NCI-H146 treated with DMSO at 0.1 percent for 48 hours (cell line): ENCODE measurements at regions not wholly inside any gene's neighbourhood (a gene's known extent, or its start where the extent isn't known, plus 50 kb on each side); places are given as distances from the start of the nearest gene placed in this dataset.
"Not testable (repeated sequence)": the region's sequence is repeated elsewhere in the genome, so short reads cannot be mapped to it uniquely, and the experiment has no call there.

Experiments
- DNase-seq: peaks from one replicate; lab custom pipeline; 2025; ENCODE audit not compliant: unreplicated experiment; lab: John Stamatoyannopoulos, UW

DNA sequence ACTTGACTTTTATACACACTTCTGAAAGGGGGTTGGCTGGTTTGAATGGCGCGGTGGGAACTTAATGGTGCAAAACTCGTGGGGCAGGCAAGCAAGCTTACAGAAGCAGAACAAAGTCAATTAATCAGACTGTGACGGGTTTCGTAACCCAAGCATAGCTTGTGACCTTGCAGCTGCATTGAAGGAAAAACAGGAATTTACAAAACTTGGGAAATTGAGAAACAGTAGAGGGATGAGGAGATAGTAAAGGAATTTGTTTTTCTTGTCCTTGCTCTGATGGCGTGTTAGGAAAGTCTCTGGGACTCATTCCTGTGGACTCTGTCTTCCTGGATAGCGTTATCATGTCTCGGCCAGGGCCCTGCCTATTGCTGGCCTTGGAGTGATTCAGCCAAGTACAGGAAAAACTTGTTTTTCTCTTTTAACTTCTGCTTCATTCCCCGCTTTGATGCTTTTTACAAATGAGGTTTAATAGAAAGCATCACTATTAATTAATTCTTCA lies 220.0 kb upstream of the KCND2 start:
- DNase-seq: no peak

DNA sequence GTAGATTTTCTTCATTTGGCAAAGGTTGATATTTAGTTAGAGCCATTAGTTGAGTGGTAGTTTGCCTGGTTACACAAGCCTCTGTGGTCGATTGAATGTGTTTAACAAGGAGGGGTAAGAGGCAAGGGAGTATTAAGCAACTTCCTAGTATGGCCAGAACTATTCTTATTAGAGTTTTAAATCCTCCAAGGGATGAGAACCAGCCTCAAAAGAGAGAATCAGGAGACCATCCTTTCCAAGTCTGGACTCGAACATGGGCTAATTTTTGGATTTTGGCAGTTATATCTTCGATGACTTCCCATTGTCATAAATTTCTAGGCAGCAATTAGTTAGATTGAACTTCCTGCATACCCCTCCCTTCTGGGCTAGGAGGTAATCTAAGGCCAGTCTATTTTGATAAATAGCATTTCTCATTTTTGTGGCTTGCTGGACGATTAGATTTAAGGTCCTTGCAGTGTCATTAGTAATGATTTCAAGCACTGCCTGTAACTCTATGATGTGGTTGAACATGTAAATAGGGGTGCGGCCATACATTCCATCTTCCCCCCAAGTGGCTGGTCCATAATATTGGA lies 219.5 kb upstream of the KCND2 start:
- DNase-seq: no peak

DNA sequence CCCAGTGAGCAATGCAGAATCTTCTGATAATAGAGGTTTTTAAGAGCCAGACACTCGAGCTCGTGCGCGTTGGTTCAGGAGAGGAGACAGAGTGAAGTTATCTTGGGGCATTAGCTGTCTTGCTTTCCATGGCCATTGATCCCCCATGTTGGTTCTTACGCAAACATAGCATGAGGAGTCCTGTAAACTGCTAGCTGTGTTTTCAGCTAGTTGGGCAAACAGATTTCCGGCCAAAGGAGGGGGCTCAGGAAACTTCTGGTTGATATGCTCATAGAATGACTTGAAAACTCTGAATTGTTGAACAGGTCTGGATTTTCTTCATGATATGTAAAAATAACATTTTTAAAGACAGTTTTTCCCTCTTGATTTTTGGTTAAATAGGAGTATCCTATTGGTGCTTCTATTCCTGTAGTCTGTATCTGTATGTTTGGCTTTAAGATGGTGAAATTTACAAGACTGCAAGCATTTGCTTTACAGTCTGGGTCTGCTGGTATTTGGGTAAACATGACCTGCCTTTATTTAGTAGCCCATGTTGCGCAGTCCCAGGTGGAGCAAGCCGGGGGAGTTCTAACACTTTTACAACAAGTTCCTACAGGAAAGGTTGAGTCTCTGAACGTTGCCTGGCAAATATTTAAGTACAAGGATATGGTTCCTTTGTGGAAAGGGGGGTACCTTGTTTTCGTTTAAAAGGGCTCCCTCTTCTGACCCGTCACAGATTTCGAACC lies 218.4 kb upstream of the KCND2 start:
- no peak for DNase-seq

DNA sequence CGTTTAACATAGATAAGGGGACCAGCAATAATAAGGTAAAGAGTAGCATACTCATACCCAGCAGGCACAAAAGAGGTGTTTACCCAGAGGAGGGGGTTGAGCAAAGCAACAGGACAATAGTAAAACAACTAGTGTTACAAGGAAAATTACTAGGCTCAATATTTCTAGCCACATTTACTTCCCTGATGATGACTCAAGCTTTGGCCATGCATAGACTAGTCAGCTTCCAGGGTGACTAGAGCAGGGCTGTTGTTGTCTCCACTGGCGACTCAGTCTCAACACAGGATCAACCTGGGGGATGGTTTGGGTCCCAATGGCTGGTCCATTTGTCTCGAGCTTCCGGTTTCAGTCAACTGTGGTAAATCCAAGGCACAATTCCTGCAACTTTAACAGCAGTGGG lies 217.7 kb upstream of the KCND2 start:
- DNase-seq: no peak

DNA sequence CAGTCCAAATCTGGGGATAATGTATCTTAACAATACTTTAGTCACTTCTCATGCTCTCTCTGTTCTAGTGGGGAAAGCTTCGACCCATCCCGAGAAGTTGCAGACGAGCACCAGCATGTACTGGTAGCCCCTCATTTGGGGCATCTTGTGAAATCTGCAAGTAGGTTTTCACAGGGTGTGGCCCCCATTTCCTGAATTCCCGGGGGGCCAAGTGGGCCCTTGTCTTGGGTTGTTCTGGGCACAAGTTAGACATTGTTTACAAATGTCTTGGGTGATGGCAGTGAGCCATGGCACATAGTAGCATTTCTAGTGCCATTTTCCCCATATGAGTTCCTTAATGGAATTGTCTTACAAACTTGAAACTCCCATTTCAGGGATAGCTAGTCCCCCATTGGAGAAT lies 216.7 kb upstream of the KCND2 start:
- no peak for DNase-seq

DNA sequence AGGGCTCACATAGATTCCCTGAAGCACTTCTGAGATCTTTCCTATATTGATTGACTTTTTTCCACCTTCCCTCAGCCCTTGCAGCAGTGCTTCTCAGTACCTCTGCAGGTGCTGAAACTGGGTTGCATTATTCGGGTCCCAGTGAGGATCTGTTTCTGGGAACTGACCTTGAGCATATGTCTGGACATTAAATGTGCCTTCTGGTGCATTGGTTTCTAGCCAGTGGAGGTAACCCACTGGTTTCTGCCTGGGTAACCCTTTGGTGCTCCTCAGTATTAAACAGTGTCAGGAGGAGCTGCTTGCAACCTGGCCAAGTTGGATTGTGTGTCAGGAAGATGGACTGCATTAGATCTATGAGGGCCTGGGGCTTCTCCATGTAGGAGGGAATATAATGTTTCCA lies 213.3 kb upstream of the KCND2 start:
- no peak for DNase-seq

DNA sequence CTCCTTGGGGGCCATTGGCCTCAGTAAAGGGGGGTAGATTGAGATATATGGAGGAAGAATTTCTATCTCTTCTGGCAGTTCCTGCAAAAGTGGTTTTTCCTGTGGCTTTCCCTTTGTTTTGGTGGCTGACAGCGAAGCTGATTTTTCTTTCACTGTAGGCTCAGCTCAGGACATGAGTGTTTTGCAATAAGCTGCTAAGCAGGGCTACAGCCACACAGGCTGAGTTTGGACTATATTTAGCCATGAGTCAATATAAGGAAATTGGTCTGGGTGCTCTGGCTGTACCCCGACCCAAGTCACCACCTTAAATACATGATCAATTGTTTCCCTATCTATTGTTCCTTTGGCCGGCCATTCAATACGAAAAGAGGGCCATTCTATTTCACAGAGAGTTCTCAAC lies 212.7 kb upstream of the KCND2 start:
- no peak for DNase-seq

DNA sequence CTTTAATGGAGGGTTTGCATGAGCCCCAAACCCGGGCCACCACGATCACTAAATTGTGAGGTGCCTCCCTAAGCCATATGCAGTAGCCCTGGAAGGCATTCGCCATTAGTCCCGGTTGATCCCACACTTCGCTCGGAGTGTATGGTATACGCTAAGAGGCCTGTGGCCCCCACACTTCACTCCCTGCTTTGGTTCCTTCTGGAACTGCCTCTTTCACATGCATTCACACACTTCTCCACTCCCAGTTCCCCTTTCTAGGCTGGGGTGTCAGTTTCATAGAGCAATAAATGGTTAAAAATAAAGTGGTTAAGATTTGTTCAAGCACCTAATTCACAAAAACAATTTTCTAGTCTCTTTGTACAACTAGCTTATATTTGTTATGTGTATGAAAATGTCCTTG lies 212.1 kb upstream of the KCND2 start:
- DNase-seq: no peak

DNA sequence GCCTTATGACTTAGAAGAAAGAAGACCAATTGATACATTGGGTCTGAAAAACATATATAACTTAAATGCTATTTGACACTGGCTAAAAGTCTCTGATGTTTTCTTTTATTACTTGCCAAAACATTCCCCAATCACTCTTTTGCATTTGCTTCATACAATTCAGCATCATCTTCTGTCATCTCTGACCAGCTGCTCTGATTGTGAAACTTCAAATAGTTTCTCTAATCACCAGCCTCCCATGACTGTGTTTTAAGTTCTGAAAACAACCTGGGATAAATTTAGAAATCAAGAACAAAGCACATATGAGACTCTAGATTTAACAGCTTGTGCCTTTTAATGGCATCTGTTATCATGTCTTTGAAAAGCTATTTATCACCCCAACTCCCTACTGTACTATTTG lies 208.4 kb upstream of the KCND2 start:
- no peak for DNase-seq

DNA sequence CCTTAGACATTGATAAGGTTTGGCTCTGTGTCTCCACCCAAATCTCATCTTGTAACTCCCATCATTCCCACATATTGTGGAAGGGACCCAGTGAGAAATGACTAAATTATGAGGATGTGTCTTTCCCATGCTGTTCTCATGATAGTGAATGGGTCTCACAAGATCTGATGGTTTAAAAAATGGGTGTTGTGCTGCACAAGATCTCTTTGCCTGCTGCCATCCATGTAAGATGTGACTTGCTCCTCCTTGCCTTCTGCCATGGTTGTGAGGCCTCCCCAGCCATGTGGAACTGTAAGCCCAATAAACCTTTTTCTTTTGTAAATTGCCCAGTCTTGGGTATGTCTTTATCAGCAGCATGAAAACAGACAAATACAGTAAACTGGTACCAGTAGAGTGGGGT lies 206.1 kb upstream of the KCND2 start:
- DNase-seq: not testable (repeated sequence)

DNA sequence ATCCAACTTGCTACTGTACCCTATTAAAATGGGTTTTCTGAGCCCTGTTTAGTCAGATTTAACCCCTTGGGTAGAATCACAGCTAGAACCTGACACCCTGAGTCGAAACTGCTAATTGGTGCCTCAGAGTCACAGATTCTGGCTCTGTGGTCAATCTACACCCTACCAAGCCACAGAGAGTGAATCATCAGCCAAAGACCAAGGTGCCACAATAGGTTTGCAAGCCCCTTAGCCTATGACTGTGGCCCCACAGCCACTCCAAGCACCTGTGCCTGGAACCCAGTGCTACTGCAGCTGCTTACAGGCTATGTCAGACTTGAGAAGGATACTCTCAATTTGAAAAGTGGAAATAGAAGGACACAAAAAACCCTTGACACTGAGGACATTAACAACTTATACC lies 202.8 kb upstream of the KCND2 start:
- DNase-seq: no peak

DNA sequence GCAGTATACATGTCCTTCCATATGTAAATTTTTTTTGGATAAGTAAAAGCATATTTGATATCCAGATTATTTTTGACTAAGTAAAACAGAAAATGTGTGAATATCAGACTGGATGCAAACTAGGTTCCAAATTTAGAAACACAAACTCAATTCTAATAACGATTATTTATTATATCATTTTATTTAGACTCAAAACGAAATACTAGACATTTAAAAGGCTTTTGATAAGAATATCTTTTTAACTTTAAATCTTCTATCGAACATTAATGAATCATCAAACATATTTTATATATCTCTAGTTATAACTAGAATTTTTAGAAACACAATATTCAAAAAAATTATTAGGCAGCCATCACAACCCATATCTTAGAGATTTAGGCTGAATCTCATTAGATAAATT lies 195.2 kb upstream of the KCND2 start:
- no peak for DNase-seq

DNA sequence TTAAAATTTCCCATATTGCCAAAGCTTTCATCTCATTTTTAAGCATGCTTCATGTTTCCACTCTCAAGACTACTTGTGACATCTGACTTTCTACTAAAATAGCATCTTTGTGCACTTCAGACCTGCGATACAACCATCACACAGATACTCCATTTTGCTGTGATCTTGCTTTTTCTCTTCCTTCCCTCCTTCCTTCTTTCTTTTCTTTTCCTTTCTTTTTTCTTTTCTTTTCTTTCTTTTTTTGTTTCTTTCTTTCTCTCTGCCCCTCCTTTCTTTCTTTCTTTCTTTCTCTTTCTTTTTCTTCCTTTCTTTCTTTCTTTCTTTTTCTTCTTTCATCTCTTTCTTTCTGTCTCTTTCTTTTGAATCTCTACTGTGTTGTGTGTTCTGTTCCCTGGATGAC lies 194.0 kb upstream of the KCND2 start:
- DNase-seq: no peak

DNA sequence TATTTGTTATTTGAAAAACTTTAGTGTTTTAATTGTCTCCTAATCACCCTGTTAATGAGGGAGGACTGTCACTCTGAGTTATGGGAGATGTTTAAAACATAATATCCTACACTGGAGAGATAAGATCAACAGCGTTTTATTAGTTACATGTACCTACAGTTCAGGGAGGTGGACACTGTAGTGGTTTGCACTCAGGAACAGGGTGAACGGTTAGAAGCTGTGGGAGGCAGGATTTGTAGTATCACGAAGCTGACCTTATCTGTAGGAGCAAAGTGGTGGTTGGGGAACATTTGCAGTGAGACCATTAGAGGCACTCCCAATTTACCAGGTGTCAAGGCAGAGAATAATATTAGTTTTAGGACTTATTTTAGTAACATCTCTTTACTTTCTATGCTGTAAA lies 193.3 kb upstream of the KCND2 start:
- DNase-seq: no peak

DNA sequence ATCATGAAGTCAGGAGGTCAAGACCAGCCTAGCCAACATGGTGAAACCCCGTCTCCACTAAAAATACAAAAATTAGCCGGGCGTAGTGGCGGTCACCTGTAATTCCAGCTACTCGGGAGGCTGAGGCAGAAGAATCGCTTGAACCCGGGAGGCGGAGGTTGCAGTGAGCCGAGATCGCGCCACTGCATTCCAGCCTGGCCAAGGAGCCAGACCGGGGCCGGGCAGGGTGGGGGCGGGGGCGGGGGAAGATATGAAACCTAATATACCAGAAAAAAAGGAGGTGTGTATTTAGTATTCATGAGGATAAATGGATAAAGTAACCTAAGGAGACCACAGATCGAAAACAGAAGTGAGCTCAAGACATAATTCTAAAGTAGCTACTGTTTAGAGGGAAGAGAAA lies 186.5 kb upstream of the KCND2 start:
- not testable (repeated sequence) for DNase-seq

DNA sequence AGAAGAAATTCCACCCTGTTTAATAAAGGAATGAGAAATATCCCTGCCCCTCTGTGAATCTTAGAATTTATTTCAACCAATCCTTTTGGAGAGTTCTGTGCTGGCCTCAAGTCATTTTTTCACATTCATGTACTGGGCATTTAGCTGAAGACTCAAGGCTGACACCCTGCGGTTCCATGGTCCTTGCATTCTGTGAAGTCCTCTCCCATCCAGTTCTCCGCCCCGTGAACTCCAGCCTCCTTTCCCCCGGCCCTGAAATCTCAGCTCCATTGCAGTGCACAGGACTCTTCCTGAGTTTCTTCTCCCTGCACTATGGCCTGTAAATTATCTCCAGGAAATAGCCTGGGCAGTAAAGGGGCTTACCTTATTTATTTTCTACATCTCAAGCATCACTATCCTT lies 183.0 kb upstream of the KCND2 start:
- no peak for DNase-seq

DNA sequence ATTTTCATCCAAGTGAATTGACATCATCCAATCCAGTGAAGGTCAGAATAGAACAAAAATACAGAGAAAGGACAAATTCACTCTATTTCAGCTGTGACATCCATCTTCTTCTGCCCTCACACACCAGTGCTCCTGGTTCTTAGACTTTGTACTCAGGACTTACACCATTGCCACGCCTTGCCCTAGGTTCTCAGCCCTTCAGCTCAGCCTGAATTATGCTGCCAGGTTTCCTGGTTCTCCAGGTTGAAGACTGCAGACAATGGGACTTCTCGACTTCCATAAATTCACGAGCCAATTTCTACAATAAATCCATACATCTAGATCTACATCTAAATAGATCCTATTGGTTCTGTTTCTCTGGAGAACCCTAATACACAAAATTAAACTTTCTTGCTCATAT lies 181.2 kb upstream of the KCND2 start:
- no peak for DNase-seq

DNA sequence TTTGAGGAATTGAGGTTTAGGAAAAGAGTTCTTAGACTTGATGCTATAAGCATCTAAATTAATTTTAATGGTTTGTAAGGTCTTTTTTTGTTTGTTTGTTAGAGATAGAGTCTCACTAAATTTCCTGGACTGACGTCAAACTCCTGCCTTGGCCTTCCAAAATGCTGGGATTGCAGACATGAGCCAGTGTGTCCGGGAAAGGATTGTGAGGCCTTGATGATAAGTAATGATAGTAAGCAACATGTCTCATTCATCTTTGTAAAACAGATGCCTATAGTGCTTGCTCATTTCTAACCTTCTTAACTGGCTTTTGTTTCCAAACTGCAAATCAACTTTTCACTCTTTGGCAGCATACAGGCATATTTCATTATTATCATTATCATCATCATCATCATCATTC lies 176.0 kb upstream of the KCND2 start:
- DNase-seq: no peak

DNA sequence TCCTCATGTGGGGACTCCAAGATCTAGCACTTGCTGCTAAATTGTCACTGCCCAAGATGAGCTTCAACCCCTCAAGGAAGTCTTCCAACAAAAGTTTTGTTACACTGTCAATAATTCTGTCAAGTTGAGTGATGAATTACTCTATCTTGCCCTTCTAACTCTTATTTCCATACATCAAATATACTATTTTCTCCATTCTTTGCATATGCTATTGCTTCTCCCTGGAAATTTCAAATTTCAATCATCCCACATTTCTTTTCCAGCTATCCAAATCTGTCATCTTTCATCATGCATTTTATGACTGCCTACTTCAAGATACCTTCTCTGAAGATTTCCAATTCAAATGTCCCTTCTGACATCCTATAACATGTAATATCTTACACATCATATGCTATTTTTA lies 175.2 kb upstream of the KCND2 start:
- DNase-seq: no peak

DNA sequence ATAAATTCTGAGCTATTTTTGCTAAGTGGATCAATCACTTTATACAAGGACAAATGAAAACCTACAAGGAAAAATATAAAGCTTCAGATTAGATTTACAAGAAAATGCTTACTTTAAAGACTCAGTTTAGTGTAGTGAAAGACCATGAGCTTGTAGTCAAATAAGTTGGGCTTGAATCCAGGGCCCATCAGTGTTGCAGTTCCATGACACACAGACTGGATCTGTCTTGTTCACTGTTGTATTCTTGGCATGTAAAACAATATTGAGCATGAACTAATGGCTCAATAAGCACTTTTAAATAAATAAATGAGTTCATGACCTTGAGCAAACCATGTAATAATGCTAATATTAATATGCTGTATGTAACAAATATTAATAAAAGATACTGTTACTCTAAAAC lies 164.6 kb upstream of the KCND2 start:
- no peak for DNase-seq

DNA sequence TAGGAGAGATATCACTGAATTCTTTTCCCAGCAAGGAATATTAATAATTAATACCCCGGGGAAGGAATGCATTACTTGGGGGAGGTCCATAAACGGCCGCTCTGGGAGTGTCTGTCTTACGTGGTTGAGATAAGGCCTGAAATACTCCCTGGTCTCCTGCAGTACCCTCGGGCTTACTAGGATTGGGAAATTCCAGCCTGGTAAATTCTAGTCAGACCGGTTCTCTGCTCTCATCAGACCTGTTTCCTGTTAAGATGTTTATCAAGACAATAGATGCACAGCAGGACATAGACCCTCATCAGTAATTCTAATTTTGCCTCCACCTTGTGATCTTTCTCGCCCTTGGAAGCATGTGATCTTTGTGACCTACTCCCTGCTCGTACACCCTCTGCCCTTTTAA lies 162.8 kb upstream of the KCND2 start:
- DNase-seq: no peak

DNA sequence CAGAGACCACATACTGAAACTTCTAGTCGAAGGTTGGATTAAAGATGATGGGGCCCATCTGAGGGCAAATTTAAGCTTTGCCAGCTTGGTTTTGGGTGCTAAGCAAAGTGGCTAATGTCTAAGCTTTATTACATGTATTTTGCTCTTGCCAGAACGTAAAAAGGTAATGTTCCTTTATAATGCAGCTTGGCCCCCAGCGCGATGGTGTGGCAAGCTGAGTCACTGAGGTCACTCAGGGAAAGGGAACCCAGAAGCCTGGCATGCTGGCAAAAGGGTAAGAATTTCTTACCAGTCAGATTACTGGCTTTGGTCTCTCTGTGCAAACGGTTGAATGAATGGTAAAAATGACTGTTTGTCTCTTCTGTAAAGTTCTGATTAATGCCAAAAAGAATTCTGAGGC lies 158.3 kb upstream of the KCND2 start:
- no peak for DNase-seq

DNA sequence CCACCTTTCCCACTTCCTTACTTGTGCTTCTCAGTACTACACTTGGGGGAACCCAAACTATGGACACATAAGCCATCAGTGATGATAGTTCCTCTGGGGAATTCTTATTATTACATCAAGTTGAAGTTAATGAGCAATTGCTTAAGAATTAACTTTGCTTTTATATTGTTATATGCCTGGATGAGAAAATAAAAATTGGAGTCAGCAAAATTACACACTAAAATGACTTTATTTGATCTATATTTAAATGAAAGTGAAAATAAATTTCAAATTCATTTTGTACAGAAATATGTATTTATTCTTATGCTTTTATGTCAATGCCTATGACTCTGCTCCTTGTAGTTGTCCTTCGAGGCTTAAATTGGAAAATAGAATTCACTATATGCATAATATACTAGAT lies 149.4 kb upstream of the KCND2 start:
- DNase-seq: no peak
